ENCODE measurements at regions not wholly inside any gene's neighbourhood (a gene's known extent, or its start where the extent isn't known, plus 50 kb on each side); places are given as distances from the start of the nearest gene placed in this dataset.

- no peak for DNase-seq
- Histone ChIP-seq H3K36me3 (ENCODE audit: insufficient read depth, low read length) (no peaks in the 10 kb centered on the region), H3K27me3 (ENCODE audit: insufficient read depth, low read length, poor library complexity, severe bottlenecking) (no peaks in the 10 kb centered on the region), H3K4me3 (ENCODE audit: low read length) (no peak overlapping the region), H3K27ac (ENCODE audit: low read depth, low read length) (no peak overlapping the region), H3K4me1 (ENCODE audit: insufficient read depth, low read length) (peaks cover 14% of the 10 kb centered on the region), H3K9me3 (ENCODE audit: low read length) (no peaks in the 10 kb centered on the region)
- CTCF ChIA-PET, result no interaction called here
- peaks cover 0 to 4% (median 0%) of the 10 kb centered on the region in 3 donors for H3K36me3 Mint-ChIP-seq
- POLR2A ChIA-PET, result no interaction called here
- H3K9me3 Mint-ChIP-seq, result no peaks in the 10 kb centered on the region
- H3K4me3 Mint-ChIP-seq, result no peak overlapping the region
- no peaks in the 10 kb centered on the region for H3K27me3 Mint-ChIP-seq
- H3K27ac Mint-ChIP-seq, result no peak overlapping the region
- H3K4me1 Mint-ChIP-seq, result peaks cover 17 to 24% (median 19%) of the 10 kb centered on the region in 3 donors
Observed at GRCh38 chr4:11485926-11486325, 57.2 kb upstream of the HS3ST1 start.

- ChIA-PET CTCF (no interaction called here), POLR2A (no interaction called here)
- Histone ChIP-seq H3K9me3 (ENCODE audit: low read length) (no peaks in the 10 kb centered on the region), H3K27ac (ENCODE audit: low read depth, low read length) (no peak overlapping the region), H3K27me3 (ENCODE audit: insufficient read depth, low read length, poor library complexity, severe bottlenecking) (no peaks in the 10 kb centered on the region), H3K4me3 (ENCODE audit: low read length) (no peak overlapping the region), H3K4me1 (ENCODE audit: insufficient read depth, low read length) (peaks cover 21% of the 10 kb centered on the region), H3K36me3 (ENCODE audit: insufficient read depth, low read length) (no peaks in the 10 kb centered on the region)
- H3K27ac Mint-ChIP-seq, result peak overlapping the region in 2 of 8 donors; percentile 1 to 4
- H3K9me3 Mint-ChIP-seq, result no peaks in the 10 kb centered on the region
- no peak for DNase-seq
- H3K36me3 Mint-ChIP-seq, result peaks cover 0 to 4% (median 0%) of the 10 kb centered on the region in 3 donors
- no peak overlapping the region for H3K4me3 Mint-ChIP-seq
- peaks cover 17 to 24% (median 19%) of the 10 kb centered on the region in 3 donors for H3K4me1 Mint-ChIP-seq
- H3K27me3 Mint-ChIP-seq, result no peaks in the 10 kb centered on the region
Observed at GRCh38 chr4:11484531-11484930, 55.8 kb upstream of the HS3ST1 start.

- no peaks in the 10 kb centered on the region for H3K27me3 ChIP-seq (ENCODE audit: insufficient read depth, low read length, poor library complexity, severe bottlenecking)
- Mint-ChIP-seq H3K36me3 (peaks cover 0 to 4% (median 0%) of the 10 kb centered on the region in 3 donors), H3K27me3 (no peaks in the 10 kb centered on the region), H3K4me3 (no peak overlapping the region), H3K9me3 (peaks cover 0 to 2% (median 0%) of the 10 kb centered on the region in 5 donors), H3K27ac (no peak overlapping the region), H3K4me1 (peaks cover 11 to 12% (median 12%) of the 10 kb centered on the region in 3 donors)
- ChIA-PET CTCF (no interaction called here), POLR2A (no interaction called here)
- no peaks in the 10 kb centered on the region for H3K9me3 ChIP-seq (ENCODE audit: low read length)
- no peak for DNase-seq
- no peak overlapping the region for H3K27ac ChIP-seq (ENCODE audit: low read depth, low read length)
- no peaks in the 10 kb centered on the region for H3K36me3 ChIP-seq (ENCODE audit: insufficient read depth, low read length)
- H3K4me1 ChIP-seq (ENCODE audit: insufficient read depth, low read length), result peaks cover 18% of the 10 kb centered on the region
- no peak overlapping the region for H3K4me3 ChIP-seq (ENCODE audit: low read length)
Observed at GRCh38 chr4:11483046-11483445, 54.4 kb upstream of the HS3ST1 start.

GRCh38 chr4:11480683-11481082 is 52.0 kb upstream of the HS3ST1 start:
- no peak overlapping the region for H3K4me3 Mint-ChIP-seq
- DNase-seq, result no peak
- no peaks in the 10 kb centered on the region for H3K4me1 Mint-ChIP-seq
- no peaks in the 10 kb centered on the region for H3K27me3 ChIP-seq (ENCODE audit: insufficient read depth, low read length, poor library complexity, severe bottlenecking)
- ChIA-PET POLR2A (no interaction called here), CTCF (interaction anchor here (1.2 kb wide), 1 partner anchor 26 kb away, joined by 3 read pairs; no protein-coding TSS in a partner anchor)
- peaks cover 0 to 11% (median 0%) of the 10 kb centered on the region in 3 donors for H3K36me3 Mint-ChIP-seq
- H3K9me3 ChIP-seq (ENCODE audit: low read length), result no peaks in the 10 kb centered on the region
- H3K27ac ChIP-seq (ENCODE audit: low read depth, low read length), result no peak overlapping the region
- H3K36me3 ChIP-seq (ENCODE audit: insufficient read depth, low read length), result no peaks in the 10 kb centered on the region
- no peak overlapping the region for H3K27ac Mint-ChIP-seq
- H3K4me3 ChIP-seq (ENCODE audit: low read length), result no peak overlapping the region
- peaks cover 9% of the 10 kb centered on the region for H3K4me1 ChIP-seq (ENCODE audit: insufficient read depth, low read length)
- peaks cover 0 to 4% (median 0%) of the 10 kb centered on the region in 5 donors for H3K9me3 Mint-ChIP-seq
- no peaks in the 10 kb centered on the region for H3K27me3 Mint-ChIP-seq
